GM12878 (cell line): ENCODE measurements at regions not wholly inside any gene's neighbourhood (a gene's known extent, or its start where the extent isn't known, plus 50 kb on each side); places are given as distances from the start of the nearest gene placed in this dataset.

Experiments
- ATAC-seq: fragments of 200-7000 bp; cut with Tn5 transposase; 3 replicates; pipeline ENCODE4 v1.9.1; 2020; ENCODE audit warnings: mild to moderate bottlenecking, moderate library complexity
- BruUV-seq: library from RNA; stranded (reverse); fragments of 400-500 nt; replicated peaks from 2 replicates; lab custom pipeline; 2021; lab: Mats Ljungman, UMichigan
- CTCF ChIA-PET: fragments of 300-600 bp; sonication (Branson Sonifier 250); formaldehyde crosslinking; extraction: SDS; loops from one replicate; lab custom pipeline; 2021; ENCODE audit warnings: inconsistent platforms; lab: Yijun Ruan, JAX
- POLR2A ChIA-PET: fragments of 350-600 bp; formaldehyde crosslinking; extraction: SDS; loops from one replicate; lab custom pipeline; 2021; ENCODE audit warnings: inconsistent platforms; lab: Charles Lee
- RAD21 ChIA-PET: fragments of 300-600 bp; sonication (Branson Sonifier 250); formaldehyde crosslinking; loops from one replicate; lab custom pipeline; 2023; ENCODE audit warnings: antibody characterized with exemption; ENCODE audit not compliant: unreplicated experiment; lab: Charles Lee
- SMC1A ChIA-PET: fragments of 300-600 bp; sonication (Branson Sonifier 250); formaldehyde crosslinking; loops from one replicate; lab custom pipeline; 2023; ENCODE audit not compliant: unreplicated experiment, uncharacterized antibody; lab: Charles Lee
- DNase-seq: peaks from one replicate; pipeline ENCODE4 v3.0.0-alpha.2; 2011; ENCODE audit warnings: low read depth, low spot score
- FAIRE-seq: peaks from 3 replicates; lab custom pipeline; 2011; peaks lifted over from hg19 to GRCh38; lab: Jason Lieb, UNC
- H2AFZ ChIP-seq: 2 replicates; pipeline ENCODE4 v1.6.0; 2011; ENCODE audit warnings: low read depth, low read length, control low read depth; ENCODE audit not compliant: control insufficient read depth
- H3K27ac ChIP-seq: 2 replicates; pipeline ENCODE4 v1.5.1; 2011; ENCODE audit warnings: control low read depth; ENCODE audit not compliant: control insufficient read depth, insufficient read depth
- H3K27me3 ChIP-seq, 2 experiments: replicated peaks in 1 of 2; 2 replicates each; pipeline versions ENCODE4 v1.6.0 to v1.6.1; 2011; ENCODE audit warnings: low read length in 1 of 2; ENCODE audit not compliant: control insufficient read depth in 2 of 2, insufficient read depth in 2 of 2
- H3K36me3 ChIP-seq, 2 experiments: 2 replicates each; pipeline ENCODE4 v1.5.1; 2011; ENCODE audit warnings: low read length in 1 of 2; ENCODE audit not compliant: control insufficient read depth in 2 of 2, insufficient read depth in 2 of 2
- H3K4me1 ChIP-seq: 2 replicates; pipeline ENCODE4 v1.6.1; 2011; ENCODE audit warnings: mild to moderate bottlenecking, low read length, moderate library complexity, mixed read lengths; ENCODE audit not compliant: control insufficient read depth, insufficient read depth
- H3K4me2 ChIP-seq: 2 replicates; pipeline ENCODE4 v1.6.0; 2011; ENCODE audit warnings: control low read depth; ENCODE audit not compliant: control insufficient read depth, insufficient read depth
- H3K4me3 ChIP-seq: fragments of 200-600 bp; sonication (generic); 2 replicates; pipeline ENCODE4 v1.5.1; 2016
- H3K79me2 ChIP-seq: 2 replicates; pipeline ENCODE4 v1.6.0; 2011; ENCODE audit warnings: low read length; ENCODE audit not compliant: control insufficient read depth, insufficient read depth
- H3K9ac ChIP-seq: 2 replicates; pipeline ENCODE4 v1.8.0; 2011; ENCODE audit warnings: low read length, control low read depth, mixed read lengths; ENCODE audit not compliant: control insufficient read depth, insufficient read depth
- H3K9me3 ChIP-seq: replicated peaks from 3 replicates; pipeline ENCODE4 v1.5.1; 2011; ENCODE audit warnings: mild to moderate bottlenecking, low read length; ENCODE audit not compliant: control insufficient read depth, insufficient read depth
- H4K20me1 ChIP-seq: 2 replicates; pipeline ENCODE4 v1.6.0; 2011; ENCODE audit not compliant: control insufficient read depth, insufficient read depth
- ATF2 ChIP-seq: IDR thresholded peaks from 2 replicates; pipeline ENCODE4 v1.6.1; 2012; ENCODE audit warnings: low read length, inconsistent platforms
- CHD2 ChIP-seq: IDR thresholded peaks from 2 replicates; pipeline ENCODE4 v1.6.1; 2011; ENCODE audit warnings: low read depth, low read length, improper control_type of control experiment, borderline replicate concordance
- NFYA ChIP-seq: IDR thresholded peaks from 2 replicates; pipeline ENCODE4 v1.6.1; 2011; ENCODE audit warnings: low read depth, mild to moderate bottlenecking, low read length, improper control_type of control experiment, borderline replicate concordance
- SIN3A ChIP-seq: IDR thresholded peaks from 2 replicates; pipeline ENCODE4 v1.6.1; 2012; ENCODE audit warnings: low read depth, low read length, improper control_type of control experiment
- SPI1 ChIP-seq: IDR thresholded peaks from 2 replicates; pipeline ENCODE4 v1.6.1; 2011; ENCODE audit warnings: low read depth, mild to moderate bottlenecking, low read length, moderate library complexity, borderline replicate concordance; ENCODE audit not compliant: insufficient read depth
- SREBF2 ChIP-seq: IDR thresholded peaks from 2 replicates; pipeline ENCODE4 v1.6.1; 2012; ENCODE audit warnings: mild to moderate bottlenecking, low read length
- ZBED1 ChIP-seq: IDR thresholded peaks from 2 replicates; pipeline ENCODE4 v1.6.1; 2016; ENCODE audit warnings: borderline replicate concordance
- ZNF207 ChIP-seq: fragments of 450-650 bp; IDR thresholded peaks from 2 replicates; pipeline ENCODE4 v1.6.1; 2014; ENCODE audit warnings: antibody characterized with exemption, mild to moderate bottlenecking, borderline replicate concordance
- WGBS: methylation state at CpG from one replicate; pipeline ENCODE4 v1.1.6; 2016; ENCODE audit warnings: low lambda C conversion rate; ENCODE audit not compliant: insufficient replicate concordance, insufficient coverage; ENCODE audit errors: missing lambda C conversion rate; 5-methylcytosine and 5-hydroxymethylcytosine counted together
- in situ Hi-C: fragments of 300-500 bp; cut with MboI; formaldehyde crosslinking; loops from 9 replicates; pipeline ENCODE4 v1.14.3; 2018; ENCODE audit warnings: mixed read lengths
- intact Hi-C: fragments of 100-400 bp; cut with micrococcal nuclease; formaldehyde crosslinking; loops from one replicate; pipeline ENCODE4 v1.14.2; 2022; ENCODE audit not compliant: unreplicated experiment
- TF ChIP-seq, protein P1 (sequence below): fragments of 450-650 bp; IDR thresholded peaks from 2 replicates; pipeline ENCODE4 v1.6.1; 2017; ENCODE audit warnings: mild to moderate bottlenecking, moderate library complexity
- TF ChIP-seq, protein P2 (sequence below): fragments of 450-650 bp; IDR thresholded peaks from 2 replicates; pipeline ENCODE4 v1.6.1; 2016; ENCODE audit warnings: mild to moderate bottlenecking, moderate library complexity, borderline replicate concordance

- no peak for TF ChIP-seq CHD2
- no peak for TF ChIP-seq ZBED1
- TF ChIP-seq, protein P1, sequence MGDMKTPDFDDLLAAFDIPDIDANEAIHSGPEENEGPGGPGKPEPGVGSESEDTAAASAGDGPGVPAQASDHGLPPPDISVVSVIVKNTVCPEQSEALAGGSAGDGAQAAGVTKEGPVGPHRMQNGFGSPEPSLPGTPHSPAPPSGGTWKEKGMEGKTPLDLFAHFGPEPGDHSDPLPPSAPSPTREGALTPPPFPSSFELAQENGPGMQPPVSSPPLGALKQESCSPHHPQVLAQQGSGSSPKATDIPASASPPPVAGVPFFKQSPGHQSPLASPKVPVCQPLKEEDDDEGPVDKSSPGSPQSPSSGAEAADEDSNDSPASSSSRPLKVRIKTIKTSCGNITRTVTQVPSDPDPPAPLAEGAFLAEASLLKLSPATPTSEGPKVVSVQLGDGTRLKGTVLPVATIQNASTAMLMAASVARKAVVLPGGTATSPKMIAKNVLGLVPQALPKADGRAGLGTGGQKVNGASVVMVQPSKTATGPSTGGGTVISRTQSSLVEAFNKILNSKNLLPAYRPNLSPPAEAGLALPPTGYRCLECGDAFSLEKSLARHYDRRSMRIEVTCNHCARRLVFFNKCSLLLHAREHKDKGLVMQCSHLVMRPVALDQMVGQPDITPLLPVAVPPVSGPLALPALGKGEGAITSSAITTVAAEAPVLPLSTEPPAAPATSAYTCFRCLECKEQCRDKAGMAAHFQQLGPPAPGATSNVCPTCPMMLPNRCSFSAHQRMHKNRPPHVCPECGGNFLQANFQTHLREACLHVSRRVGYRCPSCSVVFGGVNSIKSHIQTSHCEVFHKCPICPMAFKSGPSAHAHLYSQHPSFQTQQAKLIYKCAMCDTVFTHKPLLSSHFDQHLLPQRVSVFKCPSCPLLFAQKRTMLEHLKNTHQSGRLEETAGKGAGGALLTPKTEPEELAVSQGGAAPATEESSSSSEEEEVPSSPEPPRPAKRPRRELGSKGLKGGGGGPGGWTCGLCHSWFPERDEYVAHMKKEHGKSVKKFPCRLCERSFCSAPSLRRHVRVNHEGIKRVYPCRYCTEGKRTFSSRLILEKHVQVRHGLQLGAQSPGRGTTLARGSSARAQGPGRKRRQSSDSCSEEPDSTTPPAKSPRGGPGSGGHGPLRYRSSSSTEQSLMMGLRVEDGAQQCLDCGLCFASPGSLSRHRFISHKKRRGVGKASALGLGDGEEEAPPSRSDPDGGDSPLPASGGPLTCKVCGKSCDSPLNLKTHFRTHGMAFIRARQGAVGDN, result no peak
- TF ChIP-seq NFYA, result no peak
- no peak for TF ChIP-seq SREBF2
- TF ChIP-seq SIN3A, result no peak
- no peak for TF ChIP-seq ZNF207
These were observed 127.1 kb downstream of the ANKRD18B start (continued) for GRCh38 chr9:33651125-33651524.

DNA sequence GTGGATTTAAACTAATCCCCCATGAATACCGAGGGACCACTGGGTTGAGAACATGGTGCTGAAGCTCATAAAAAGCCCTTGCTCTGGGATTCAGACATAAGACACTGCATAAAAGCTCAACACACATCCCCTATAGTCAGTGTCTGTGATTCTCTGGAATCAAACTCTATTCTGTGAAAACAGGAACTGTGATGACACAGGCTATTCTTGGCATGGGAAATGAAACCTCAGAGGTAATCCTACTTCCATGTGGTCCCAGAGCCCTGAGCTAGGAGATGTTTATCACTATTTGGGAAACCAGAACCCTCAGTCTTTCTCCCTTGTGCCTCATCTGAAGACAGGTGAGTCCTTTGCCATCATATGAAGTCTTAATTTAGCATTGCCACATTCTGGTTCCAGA lies 135.4 kb upstream of the PRSS3 start:
- no peak overlapping the region for H3K9ac ChIP-seq
- H4K20me1 ChIP-seq, result no peaks in the 10 kb centered on the region
- H3K4me2 ChIP-seq, result no peak overlapping the region
- SMC1A ChIA-PET, result no interaction called here
- H3K36me3 ChIP-seq, result no peaks in the 10 kb centered on the region
- no peak overlapping the region for H3K27ac ChIP-seq
- no peak for ATAC-seq
- H3K79me2 ChIP-seq, result no peaks in the 10 kb centered on the region
- TF ChIP-seq, protein P2, sequence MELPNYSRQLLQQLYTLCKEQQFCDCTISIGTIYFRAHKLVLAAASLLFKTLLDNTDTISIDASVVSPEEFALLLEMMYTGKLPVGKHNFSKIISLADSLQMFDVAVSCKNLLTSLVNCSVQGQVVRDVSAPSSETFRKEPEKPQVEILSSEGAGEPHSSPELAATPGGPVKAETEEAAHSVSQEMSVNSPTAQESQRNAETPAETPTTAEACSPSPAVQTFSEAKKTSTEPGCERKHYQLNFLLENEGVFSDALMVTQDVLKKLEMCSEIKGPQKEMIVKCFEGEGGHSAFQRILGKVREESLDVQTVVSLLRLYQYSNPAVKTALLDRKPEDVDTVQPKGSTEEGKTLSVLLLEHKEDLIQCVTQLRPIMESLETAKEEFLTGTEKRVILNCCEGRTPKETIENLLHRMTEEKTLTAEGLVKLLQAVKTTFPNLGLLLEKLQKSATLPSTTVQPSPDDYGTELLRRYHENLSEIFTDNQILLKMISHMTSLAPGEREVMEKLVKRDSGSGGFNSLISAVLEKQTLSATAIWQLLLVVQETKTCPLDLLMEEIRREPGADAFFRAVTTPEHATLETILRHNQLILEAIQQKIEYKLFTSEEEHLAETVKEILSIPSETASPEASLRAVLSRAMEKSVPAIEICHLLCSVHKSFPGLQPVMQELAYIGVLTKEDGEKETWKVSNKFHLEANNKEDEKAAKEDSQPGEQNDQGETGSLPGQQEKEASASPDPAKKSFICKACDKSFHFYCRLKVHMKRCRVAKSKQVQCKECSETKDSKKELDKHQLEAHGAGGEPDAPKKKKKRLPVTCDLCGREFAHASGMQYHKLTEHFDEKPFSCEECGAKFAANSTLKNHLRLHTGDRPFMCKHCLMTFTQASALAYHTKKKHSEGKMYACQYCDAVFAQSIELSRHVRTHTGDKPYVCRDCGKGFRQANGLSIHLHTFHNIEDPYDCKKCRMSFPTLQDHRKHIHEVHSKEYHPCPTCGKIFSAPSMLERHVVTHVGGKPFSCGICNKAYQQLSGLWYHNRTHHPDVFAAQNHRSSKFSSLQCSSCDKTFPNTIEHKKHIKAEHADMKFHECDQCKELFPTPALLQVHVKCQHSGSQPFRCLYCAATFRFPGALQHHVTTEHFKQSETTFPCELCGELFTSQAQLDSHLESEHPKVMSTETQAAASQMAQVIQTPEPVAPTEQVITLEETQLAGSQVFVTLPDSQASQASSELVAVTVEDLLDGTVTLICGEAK, result no peak
- TF ChIP-seq SPI1, result peak; percentile 3; the same call in 1 of the 2 replicates
- no peak for TF ChIP-seq ATF2
- TF ChIP-seq, all 136 proteins: peak for 1
- 0% methylated on average over 1 of the region's 1 CpG for WGBS
- DNase-seq, result no peak
- in situ Hi-C loops (no loop called here), intact Hi-C loops (no loop called here)
- ChIA-PET POLR2A (no interaction called here), RAD21 (no interaction called here), CTCF (interaction anchor here (1.6 kb wide), 1 partner anchor 36 kb away, joined by 4 read pairs; no protein-coding TSS in a partner anchor)
- Histone ChIP-seq H3K9me3 (no peaks in the 10 kb centered on the region), H2AFZ (no peak overlapping the region), H3K27me3 (peaks cover 0 to 4% of the 10 kb centered on the region in 2 experiments; a peak in 2 of 4 replicates), H3K4me3 (no peak overlapping the region), H3K4me1 (no peaks in the 10 kb centered on the region)
- no TSS peak for BruUV-seq
- FAIRE-seq, result no peak
